ENCODE measurements at regions not wholly inside any gene's neighbourhood (a gene's known extent, or its start where the extent isn't known, plus 50 kb on each side); places are given as distances from the start of the nearest gene placed in this dataset.

DNA sequence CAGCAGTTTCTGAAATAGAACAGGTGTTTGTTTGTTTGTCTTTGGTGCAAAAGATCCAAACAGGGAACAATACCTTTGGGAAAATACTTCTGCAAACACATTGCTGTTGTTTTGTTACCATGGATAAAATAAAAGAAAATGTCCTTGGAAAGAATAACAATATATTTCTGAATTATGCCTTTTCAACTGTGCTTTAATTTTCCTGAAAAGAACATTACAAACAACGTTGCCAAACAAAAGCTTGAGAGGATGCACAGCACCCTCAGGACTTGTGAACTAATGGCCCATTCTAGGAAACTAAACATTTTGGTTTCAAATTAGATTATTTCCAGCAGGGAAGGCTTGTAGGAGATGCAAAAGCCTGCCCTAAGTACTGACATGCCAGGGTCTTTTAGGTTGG lies 967.2 kb downstream of the TLE4 start:
- TF ChIP-seq, protein P1, sequence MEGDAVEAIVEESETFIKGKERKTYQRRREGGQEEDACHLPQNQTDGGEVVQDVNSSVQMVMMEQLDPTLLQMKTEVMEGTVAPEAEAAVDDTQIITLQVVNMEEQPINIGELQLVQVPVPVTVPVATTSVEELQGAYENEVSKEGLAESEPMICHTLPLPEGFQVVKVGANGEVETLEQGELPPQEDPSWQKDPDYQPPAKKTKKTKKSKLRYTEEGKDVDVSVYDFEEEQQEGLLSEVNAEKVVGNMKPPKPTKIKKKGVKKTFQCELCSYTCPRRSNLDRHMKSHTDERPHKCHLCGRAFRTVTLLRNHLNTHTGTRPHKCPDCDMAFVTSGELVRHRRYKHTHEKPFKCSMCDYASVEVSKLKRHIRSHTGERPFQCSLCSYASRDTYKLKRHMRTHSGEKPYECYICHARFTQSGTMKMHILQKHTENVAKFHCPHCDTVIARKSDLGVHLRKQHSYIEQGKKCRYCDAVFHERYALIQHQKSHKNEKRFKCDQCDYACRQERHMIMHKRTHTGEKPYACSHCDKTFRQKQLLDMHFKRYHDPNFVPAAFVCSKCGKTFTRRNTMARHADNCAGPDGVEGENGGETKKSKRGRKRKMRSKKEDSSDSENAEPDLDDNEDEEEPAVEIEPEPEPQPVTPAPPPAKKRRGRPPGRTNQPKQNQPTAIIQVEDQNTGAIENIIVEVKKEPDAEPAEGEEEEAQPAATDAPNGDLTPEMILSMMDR (IDR thresholded peaks at IDR 0.05; ENCODE audit: insufficient read depth, low read length, poor library complexity, severe bottlenecking): no peak
- no peak for TF ChIP-seq EZH2phosphoT487 (conservative IDR thresholded peaks at IDR 0.05; ENCODE audit: low read length)
